ENCODE measurements at regions not wholly inside any gene's neighbourhood (a gene's known extent, or its start where the extent isn't known, plus 50 kb on each side); places are given as distances from the start of the nearest gene placed in this dataset.

DNA sequence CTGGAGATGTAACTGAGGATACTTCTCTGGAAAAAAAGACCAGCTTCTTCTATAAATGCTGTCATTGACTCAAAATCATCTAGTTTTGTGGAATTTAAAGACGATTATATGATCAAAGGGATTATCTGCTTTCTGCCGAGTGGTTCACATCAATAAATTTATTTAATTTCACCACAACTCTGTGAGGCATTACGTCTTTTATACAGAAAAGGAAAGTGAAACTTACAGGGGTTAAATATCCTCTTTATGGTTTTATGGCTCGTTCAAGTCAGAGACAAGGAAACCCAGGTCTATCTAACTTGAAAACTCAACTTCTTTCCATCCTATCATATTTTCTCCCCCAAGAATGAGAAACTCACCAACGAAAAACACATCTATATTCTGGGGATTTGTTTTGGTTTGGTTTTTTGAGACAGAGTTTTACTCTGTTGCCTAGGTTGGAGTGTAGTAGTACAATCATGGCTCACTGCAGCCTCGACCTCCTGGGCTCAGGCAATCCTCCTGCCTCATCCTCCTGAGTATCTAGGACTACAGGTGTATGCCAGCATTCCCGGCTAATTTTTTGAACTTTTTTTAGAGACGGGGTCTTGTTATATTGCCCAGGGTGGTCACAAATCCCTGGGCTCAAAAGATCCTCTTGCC lies 377.9 kb upstream of the EMCN start:
- TF ChIP-seq, protein P1, sequence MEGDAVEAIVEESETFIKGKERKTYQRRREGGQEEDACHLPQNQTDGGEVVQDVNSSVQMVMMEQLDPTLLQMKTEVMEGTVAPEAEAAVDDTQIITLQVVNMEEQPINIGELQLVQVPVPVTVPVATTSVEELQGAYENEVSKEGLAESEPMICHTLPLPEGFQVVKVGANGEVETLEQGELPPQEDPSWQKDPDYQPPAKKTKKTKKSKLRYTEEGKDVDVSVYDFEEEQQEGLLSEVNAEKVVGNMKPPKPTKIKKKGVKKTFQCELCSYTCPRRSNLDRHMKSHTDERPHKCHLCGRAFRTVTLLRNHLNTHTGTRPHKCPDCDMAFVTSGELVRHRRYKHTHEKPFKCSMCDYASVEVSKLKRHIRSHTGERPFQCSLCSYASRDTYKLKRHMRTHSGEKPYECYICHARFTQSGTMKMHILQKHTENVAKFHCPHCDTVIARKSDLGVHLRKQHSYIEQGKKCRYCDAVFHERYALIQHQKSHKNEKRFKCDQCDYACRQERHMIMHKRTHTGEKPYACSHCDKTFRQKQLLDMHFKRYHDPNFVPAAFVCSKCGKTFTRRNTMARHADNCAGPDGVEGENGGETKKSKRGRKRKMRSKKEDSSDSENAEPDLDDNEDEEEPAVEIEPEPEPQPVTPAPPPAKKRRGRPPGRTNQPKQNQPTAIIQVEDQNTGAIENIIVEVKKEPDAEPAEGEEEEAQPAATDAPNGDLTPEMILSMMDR (conservative IDR thresholded peaks at IDR 0.05; ENCODE audit: low read depth): no peak
- ChIA-PET CTCF (no interaction called here), POLR2A (ENCODE audit: low non-redundant PET) (no interaction called here)
- peak; percentile 5 for DNase-seq (ENCODE audit: low spot score)
- H3K27ac ChIP-seq: no peak overlapping the region

DNA sequence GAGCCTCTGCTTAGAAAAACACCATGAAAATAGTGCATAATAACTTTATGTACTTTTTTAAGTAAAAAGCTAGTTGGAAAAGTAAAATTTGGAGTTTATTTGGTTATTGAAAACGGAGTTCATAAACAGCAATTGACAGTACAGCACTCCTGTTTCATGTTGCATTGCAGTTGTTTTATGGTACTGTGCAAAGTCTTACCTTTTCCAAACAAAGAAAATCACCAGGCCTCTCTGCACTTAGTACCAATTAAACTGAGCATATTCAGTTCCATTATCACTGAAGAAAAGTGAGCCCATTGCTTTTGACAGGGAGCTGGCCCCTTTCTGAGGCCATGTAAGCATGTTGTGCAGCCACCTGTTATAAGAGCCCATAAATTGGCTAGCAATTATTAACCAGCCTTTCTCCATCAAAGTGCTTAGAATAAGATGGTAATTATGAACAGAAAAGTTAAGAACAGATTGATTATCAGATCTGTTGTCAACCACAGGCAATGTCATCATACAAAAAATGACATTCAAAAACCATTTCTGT lies 376.6 kb upstream of the EMCN start:
- no peak for DNase-seq (ENCODE audit: low spot score)
- POLR2A ChIA-PET (ENCODE audit: low non-redundant PET): no interaction called here
- CTCF ChIA-PET: no interaction called here
- TF ChIP-seq, protein P1 (conservative IDR thresholded peaks at IDR 0.05; ENCODE audit: low read depth): no peak
- no peak overlapping the region for H3K27ac ChIP-seq

DNA sequence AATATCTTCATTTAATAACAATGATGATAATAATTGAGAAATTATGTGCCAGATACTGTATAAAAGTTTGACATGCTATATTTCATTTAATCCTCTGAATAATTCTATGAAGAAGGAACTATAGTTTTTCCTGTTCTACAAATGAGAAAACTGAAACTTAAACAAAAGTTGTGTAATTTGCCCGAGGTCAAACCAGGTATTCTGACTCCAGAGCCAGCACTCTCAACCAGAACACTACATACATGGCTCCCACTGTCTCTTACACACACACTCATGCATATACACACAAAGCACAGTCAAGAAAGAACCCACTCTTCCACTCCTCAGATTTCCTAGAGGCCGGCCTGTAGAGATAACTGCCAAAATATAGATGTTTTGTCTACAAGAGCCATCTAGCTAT lies 374.0 kb upstream of the EMCN start:
- no peak for DNase-seq (ENCODE audit: low spot score)
- H3K27ac ChIP-seq: no peak overlapping the region
- TF ChIP-seq, protein P1 (conservative IDR thresholded peaks at IDR 0.05; ENCODE audit: low read depth): no peak
- POLR2A ChIA-PET (ENCODE audit: low non-redundant PET): no interaction called here
- CTCF ChIA-PET: no interaction called here

DNA sequence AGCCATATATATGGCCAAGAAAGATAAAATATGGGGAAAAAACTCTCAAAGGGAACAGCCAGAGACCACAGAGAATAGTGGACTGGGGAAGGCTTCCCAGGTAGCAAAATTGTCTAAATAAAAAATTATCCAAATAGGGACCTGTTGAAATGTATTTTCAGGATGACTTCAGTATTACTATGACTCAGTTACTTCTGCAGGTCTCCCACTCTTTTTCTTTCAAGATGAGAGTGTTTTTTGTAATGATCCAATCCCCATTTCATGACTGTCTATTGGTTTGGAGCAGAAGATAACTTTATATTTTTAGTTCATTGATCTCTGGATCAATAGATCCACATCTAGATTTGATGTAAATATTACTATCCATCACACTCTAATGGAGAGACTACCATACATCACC lies 372.1 kb upstream of the EMCN start:
- DNase-seq (ENCODE audit: low spot score): no peak
- ChIA-PET CTCF (no interaction called here), POLR2A (ENCODE audit: low non-redundant PET) (no interaction called here)
- H3K27ac ChIP-seq: no peak overlapping the region
- TF ChIP-seq, protein P1 (conservative IDR thresholded peaks at IDR 0.05; ENCODE audit: low read depth): no peak

DNA sequence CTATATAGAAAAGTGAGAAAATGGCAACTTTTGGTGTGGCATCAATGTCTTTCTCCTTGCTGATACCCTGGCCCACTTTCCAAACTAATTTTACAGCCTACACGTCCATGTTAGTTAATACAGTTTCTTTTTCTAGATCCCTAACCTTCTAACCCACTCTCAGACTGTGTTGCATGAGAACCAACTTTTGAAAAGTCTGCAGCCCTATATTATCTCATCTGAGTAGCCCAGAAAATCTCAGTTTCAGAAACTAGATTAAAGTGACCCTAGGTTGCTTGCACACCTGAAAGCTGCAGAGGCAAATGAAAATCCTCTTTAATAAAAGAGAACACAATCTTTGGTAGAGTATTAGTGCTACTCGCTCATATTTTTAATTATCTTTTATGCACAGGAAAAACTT lies 371.6 kb upstream of the EMCN start:
- ChIA-PET CTCF (no interaction called here), POLR2A (ENCODE audit: low non-redundant PET) (no interaction called here)
- DNase-seq (ENCODE audit: low spot score): no peak
- no peak overlapping the region for H3K27ac ChIP-seq
- TF ChIP-seq, protein P1 (conservative IDR thresholded peaks at IDR 0.05; ENCODE audit: low read depth): no peak

DNA sequence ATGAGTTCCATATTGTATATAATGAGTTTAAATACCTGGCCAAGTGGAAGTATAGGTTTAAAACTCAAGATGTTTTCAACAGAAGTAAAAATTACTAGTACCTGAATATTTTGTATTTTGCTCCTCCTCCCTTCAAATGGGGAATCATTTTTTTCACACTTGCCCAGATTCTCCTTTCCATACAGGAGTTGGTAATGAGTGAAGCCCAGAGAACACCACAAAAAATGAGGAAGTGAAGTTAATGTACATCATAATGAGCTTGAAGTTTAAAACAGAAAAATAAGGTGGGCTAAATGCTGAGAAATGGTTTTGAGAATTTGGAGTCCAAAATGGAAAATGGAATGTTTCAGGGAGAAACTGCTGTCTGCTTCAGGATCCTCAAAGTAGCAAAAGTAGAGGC lies 364.8 kb upstream of the EMCN start:
- H3K27ac ChIP-seq: no peak overlapping the region
- CTCF ChIA-PET: no interaction called here
- TF ChIP-seq, protein P1 (conservative IDR thresholded peaks at IDR 0.05; ENCODE audit: low read depth): no peak
- no peak for DNase-seq (ENCODE audit: low spot score)
- POLR2A ChIA-PET (ENCODE audit: low non-redundant PET): no interaction called here
